ENCODE measurements at regions not wholly inside any gene's neighbourhood (a gene's known extent, or its start where the extent isn't known, plus 50 kb on each side); places are given as distances from the start of the nearest gene placed in this dataset.

DNA sequence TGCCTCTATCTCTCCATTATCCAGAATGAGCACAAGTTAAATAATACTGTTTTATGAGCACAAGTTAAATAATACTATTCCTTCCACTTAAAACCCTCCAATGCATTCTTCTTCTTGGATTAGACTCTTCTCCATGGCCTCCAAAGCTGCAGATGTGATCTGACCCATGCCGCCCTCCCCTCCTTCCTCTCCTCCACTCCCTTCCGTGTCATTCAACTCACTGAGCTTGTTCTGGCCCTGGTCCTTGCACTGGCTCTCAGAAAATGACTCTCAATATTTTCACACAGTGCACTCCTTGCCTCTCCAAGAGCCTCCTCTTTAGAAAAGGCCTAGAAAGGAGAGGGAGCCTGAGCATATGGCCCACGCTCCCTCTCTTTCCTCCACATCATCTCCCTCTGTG lies 125.0 kb upstream of the CD93 start (continued):
- TF ChIP-seq, protein P1, sequence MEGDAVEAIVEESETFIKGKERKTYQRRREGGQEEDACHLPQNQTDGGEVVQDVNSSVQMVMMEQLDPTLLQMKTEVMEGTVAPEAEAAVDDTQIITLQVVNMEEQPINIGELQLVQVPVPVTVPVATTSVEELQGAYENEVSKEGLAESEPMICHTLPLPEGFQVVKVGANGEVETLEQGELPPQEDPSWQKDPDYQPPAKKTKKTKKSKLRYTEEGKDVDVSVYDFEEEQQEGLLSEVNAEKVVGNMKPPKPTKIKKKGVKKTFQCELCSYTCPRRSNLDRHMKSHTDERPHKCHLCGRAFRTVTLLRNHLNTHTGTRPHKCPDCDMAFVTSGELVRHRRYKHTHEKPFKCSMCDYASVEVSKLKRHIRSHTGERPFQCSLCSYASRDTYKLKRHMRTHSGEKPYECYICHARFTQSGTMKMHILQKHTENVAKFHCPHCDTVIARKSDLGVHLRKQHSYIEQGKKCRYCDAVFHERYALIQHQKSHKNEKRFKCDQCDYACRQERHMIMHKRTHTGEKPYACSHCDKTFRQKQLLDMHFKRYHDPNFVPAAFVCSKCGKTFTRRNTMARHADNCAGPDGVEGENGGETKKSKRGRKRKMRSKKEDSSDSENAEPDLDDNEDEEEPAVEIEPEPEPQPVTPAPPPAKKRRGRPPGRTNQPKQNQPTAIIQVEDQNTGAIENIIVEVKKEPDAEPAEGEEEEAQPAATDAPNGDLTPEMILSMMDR (conservative IDR thresholded peaks at IDR 0.05; ENCODE audit: low read depth in 2 of 2) = no peak
- TF ChIP-seq JUNB (IDR thresholded peaks at IDR 0.05; ENCODE audit: unreplicated experiment) (no peak), CREB1 (CRISPR knock-in tag; IDR thresholded peaks at IDR 0.05; ENCODE audit: low read depth) (no peak)

DNA sequence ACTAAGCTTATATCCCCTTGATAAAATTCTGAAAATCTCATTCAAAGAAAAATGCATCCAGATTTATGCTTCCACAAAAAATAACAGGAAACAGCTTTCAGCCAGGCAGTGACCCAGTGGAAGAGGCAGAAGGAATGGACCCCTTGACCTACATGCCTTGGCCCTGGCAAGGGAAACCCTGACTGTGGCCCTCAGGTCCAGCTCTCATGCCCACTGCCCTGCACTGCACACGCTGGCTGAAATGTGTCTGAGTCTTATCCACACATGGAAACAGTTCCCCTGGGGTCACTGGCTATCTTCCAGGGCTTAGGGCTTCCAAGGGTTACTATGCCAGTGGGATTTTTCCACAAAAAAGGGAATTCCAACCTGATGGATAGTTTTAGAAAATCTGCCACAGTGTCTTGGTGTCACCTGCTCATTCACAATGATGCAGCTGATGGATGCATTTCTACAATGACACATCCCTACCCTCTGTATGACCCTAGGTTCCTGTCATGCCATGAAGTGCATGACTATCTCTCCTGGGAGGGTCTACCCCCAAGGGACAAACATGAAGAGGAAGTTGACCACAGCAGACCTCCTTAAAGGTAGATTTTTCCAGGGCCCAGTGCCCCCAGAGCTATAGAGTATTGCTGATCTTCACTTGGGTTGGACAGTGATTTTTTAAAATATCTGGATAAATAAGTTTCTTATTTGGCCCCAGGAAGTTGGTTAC lies 121.9 kb upstream of the CD93 start:
- H3K27ac ChIP-seq (ENCODE audit: low read depth) = no peak overlapping the region
- no peaks in the 10 kb centered on the region for H3K9me2 ChIP-seq (ENCODE audit: insufficient read depth)
- H2AFZ ChIP-seq = no peak overlapping the region
- ATAC-seq (no peak), DNase-seq (ENCODE audit: low spot score) (no peak)
- H3K4me3 ChIP-seq = no peak overlapping the region
- peaks cover 23% of the 10 kb centered on the region for H3K4me1 ChIP-seq (ENCODE audit: insufficient read depth)
- no peaks in the 10 kb centered on the region for H3K27me3 ChIP-seq (ENCODE audit: insufficient read depth)
- no peaks in the 10 kb centered on the region for H3K36me3 ChIP-seq (ENCODE audit: insufficient read depth)
- no peaks in the 10 kb centered on the region for H4K20me1 ChIP-seq (replicated peaks; ENCODE audit: insufficient read depth)
- H3K36me3 Mint-ChIP-seq (ENCODE audit: low read depth) = no peaks in the 10 kb centered on the region
- no peak overlapping the region for H3K4me3 Mint-ChIP-seq
- peaks cover 6% of the 10 kb centered on the region; the same call in 1 of the 2 replicates for H3F3A ChIP-seq (replicated peaks; ENCODE audit: low read depth)
- TF ChIP-seq, protein P2, sequence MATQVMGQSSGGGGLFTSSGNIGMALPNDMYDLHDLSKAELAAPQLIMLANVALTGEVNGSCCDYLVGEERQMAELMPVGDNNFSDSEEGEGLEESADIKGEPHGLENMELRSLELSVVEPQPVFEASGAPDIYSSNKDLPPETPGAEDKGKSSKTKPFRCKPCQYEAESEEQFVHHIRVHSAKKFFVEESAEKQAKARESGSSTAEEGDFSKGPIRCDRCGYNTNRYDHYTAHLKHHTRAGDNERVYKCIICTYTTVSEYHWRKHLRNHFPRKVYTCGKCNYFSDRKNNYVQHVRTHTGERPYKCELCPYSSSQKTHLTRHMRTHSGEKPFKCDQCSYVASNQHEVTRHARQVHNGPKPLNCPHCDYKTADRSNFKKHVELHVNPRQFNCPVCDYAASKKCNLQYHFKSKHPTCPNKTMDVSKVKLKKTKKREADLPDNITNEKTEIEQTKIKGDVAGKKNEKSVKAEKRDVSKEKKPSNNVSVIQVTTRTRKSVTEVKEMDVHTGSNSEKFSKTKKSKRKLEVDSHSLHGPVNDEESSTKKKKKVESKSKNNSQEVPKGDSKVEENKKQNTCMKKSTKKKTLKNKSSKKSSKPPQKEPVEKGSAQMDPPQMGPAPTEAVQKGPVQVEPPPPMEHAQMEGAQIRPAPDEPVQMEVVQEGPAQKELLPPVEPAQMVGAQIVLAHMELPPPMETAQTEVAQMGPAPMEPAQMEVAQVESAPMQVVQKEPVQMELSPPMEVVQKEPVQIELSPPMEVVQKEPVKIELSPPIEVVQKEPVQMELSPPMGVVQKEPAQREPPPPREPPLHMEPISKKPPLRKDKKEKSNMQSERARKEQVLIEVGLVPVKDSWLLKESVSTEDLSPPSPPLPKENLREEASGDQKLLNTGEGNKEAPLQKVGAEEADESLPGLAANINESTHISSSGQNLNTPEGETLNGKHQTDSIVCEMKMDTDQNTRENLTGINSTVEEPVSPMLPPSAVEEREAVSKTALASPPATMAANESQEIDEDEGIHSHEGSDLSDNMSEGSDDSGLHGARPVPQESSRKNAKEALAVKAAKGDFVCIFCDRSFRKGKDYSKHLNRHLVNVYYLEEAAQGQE (IDR thresholded peaks at IDR 0.05; ENCODE audit: unreplicated experiment) = no peak
- TF ChIP-seq EZH2phosphoT487 (IDR thresholded peaks at IDR 0.05; ENCODE audit: unreplicated experiment) = no peak
- TF ChIP-seq EZH2 (IDR thresholded peaks at IDR 0.05; ENCODE audit: low read depth, unreplicated experiment) = no peak
- no peak for TF ChIP-seq NANOG (IDR thresholded peaks at IDR 0.05; ENCODE audit: borderline replicate concordance)
- H3K79me2 ChIP-seq (replicated peaks; ENCODE audit: insufficient read depth) = no peaks in the 10 kb centered on the region
- no peak overlapping the region for H3K27ac Mint-ChIP-seq
- no peak overlapping the region for H3K4me2 ChIP-seq
- no peaks in the 10 kb centered on the region for H3K9me3 Mint-ChIP-seq
- H3K4me1 Mint-ChIP-seq = peaks cover 31% of the 10 kb centered on the region
- H3K27me3 Mint-ChIP-seq (ENCODE audit: insufficient read depth, low read depth, poor library complexity) = peaks cover 19% of the 10 kb centered on the region

DNA sequence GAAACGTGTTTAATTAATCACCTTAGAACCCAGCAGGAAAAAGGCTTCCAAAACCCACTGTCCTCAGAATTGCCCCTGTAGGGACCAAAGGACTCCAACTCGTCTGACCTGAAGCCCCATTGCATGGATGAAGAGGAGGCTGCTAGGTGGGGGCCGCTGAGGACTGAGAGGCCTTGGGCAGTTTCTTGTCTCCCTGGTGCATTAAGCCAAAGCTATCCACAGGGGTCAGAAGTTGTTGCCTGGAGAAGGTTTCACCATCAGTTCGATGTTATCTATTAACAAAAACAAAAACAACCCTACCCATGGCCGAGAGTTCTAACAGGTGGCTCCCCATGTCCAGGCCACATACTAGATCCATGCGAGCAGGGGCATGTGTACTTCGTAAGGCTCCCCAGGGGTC lies 120.9 kb upstream of the CD93 start:
- no peak overlapping the region for H3K27ac Mint-ChIP-seq
- H3K27me3 Mint-ChIP-seq (ENCODE audit: insufficient read depth, low read depth, poor library complexity) = peaks cover 19% of the 10 kb centered on the region
- Histone ChIP-seq H3K36me3 (ENCODE audit: insufficient read depth) (no peaks in the 10 kb centered on the region), H4K20me1 (replicated peaks; ENCODE audit: insufficient read depth) (no peaks in the 10 kb centered on the region), H3K4me3 (no peak overlapping the region), H3K4me2 (no peak overlapping the region), H3K27me3 (ENCODE audit: insufficient read depth) (no peaks in the 10 kb centered on the region), H3K9me2 (ENCODE audit: insufficient read depth) (no peaks in the 10 kb centered on the region), H3F3A (replicated peaks; ENCODE audit: low read depth) (peaks cover 6% of the 10 kb centered on the region; the same call in 1 of the 2 replicates), H2AFZ (no peak overlapping the region), H3K4me1 (ENCODE audit: insufficient read depth) (peaks cover 23% of the 10 kb centered on the region), H3K79me2 (replicated peaks; ENCODE audit: insufficient read depth) (no peaks in the 10 kb centered on the region), H3K27ac (ENCODE audit: low read depth) (no peak overlapping the region)
- no peaks in the 10 kb centered on the region for H3K9me3 Mint-ChIP-seq
- no peaks in the 10 kb centered on the region for H3K36me3 Mint-ChIP-seq (ENCODE audit: low read depth)
- no peak overlapping the region for H3K4me3 Mint-ChIP-seq
- no peak for DNase-seq (ENCODE audit: low spot score)
- ATAC-seq = no peak
- TF ChIP-seq, protein P3, sequence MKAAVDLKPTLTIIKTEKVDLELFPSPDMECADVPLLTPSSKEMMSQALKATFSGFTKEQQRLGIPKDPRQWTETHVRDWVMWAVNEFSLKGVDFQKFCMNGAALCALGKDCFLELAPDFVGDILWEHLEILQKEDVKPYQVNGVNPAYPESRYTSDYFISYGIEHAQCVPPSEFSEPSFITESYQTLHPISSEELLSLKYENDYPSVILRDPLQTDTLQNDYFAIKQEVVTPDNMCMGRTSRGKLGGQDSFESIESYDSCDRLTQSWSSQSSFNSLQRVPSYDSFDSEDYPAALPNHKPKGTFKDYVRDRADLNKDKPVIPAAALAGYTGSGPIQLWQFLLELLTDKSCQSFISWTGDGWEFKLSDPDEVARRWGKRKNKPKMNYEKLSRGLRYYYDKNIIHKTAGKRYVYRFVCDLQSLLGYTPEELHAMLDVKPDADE (IDR thresholded peaks at IDR 0.05) = no peak
- TF ChIP-seq STAT1 (IDR thresholded peaks at IDR 0.05; ENCODE audit: unreplicated experiment) (no peak), CREB1 (CRISPR knock-in tag; IDR thresholded peaks at IDR 0.05; ENCODE audit: low read depth) (no peak), ZNF331 (CRISPR knock-in tag; IDR thresholded peaks at IDR 0.05; ENCODE audit: low read depth) (no peak), POLR2AphosphoS5 (IDR thresholded peaks at IDR 0.05; ENCODE audit: low read depth) (no peak)
- peaks cover 31% of the 10 kb centered on the region for H3K4me1 Mint-ChIP-seq
